Gastroesophageal sphincter (tissue), 4 donors: ENCODE measurements at regions not wholly inside any gene's neighbourhood (a gene's known extent, or its start where the extent isn't known, plus 50 kb on each side); places are given as distances from the start of the nearest gene placed in this dataset.

Experiments used
- ATAC-seq: fragments of 150-250 bp; one replicate; pipeline ENCODE4 v1.9.1; 2016; ENCODE audit warnings: mild to moderate bottlenecking, moderate library complexity
- H3K27ac ChIP-seq, 4 donors: fragments of 200-600 bp; sonication (generic) in 3 of 4; 1 replicate in 3 of 4; 2 replicates in 1 of 4; pipeline ENCODE4 v1.5.1; 2016 to 2019
- H3K27me3 ChIP-seq: fragments of 200-600 bp; sonication (generic); one replicate; pipeline ENCODE4 v1.5.1; 2019
- H3K36me3 ChIP-seq, 2 donors: fragments of 200-600 bp; sonication (generic); one replicate each; pipeline ENCODE4 v1.5.1; 2019; ENCODE audit warnings: control low read depth in 1 of 2
- H3K4me1 ChIP-seq, 3 donors: fragments of 200-600 bp; sonication (generic); 1 replicate in 2 of 3; 2 replicates in 1 of 3; pipeline ENCODE4 v1.5.1; 2016 to 2019; ENCODE audit warnings: control low read depth in 2 of 3
- H3K4me3 ChIP-seq, 2 donors: fragments of 200-600 bp; sonication (generic); one replicate each; pipeline ENCODE4 v1.5.1; 2019; ENCODE audit warnings: mild to moderate bottlenecking in 1 of 2, moderate library complexity in 1 of 2
- H3K9me3 ChIP-seq, 3 donors: fragments of 200-600 bp; sonication (generic); one replicate each; pipeline ENCODE4 v1.5.1; 2017 to 2019; ENCODE audit warnings: control low read depth in 2 of 3
- EP300 ChIP-seq: sonication (generic); formaldehyde crosslinking; IDR thresholded peaks from one replicate; pipeline ENCODE4 v1.6.1; 2017; ENCODE audit warnings: antibody characterized with exemption, mild to moderate bottlenecking
- POLR2A ChIP-seq, 2 donors: fragments of 450-650 bp; IDR thresholded peaks; one replicate each; pipeline ENCODE4 v1.6.1; 2017; ENCODE audit warnings: antibody characterized with exemption in 2 of 2, mild to moderate bottlenecking in 2 of 2, moderate library complexity in 1 of 2
- POLR2AphosphoS5 ChIP-seq: sonication (generic); formaldehyde crosslinking; IDR thresholded peaks from one replicate; pipeline ENCODE4 v1.6.1; 2017; ENCODE audit warnings: antibody characterized with exemption
- WGBS, 2 donors: methylation state at CpG; one replicate each; pipeline ENCODE4 v1.1.5; 2018; ENCODE audit warnings: low coverage in 1 of 2; 5-methylcytosine and 5-hydroxymethylcytosine counted together
- TF ChIP-seq, protein P1 (sequence below), 4 experiments: fragments of 200-600 bp in 2 of 4; fragments of 450-650 bp in 2 of 4; sonication (generic) in 1 of 4; IDR thresholded peaks; one replicate each; pipeline ENCODE4 v1.5.1; 2017 to 2019; ENCODE audit warnings: antibody characterized with exemption in 4 of 4, mild to moderate bottlenecking in 2 of 4, moderate library complexity in 2 of 4

DNA sequence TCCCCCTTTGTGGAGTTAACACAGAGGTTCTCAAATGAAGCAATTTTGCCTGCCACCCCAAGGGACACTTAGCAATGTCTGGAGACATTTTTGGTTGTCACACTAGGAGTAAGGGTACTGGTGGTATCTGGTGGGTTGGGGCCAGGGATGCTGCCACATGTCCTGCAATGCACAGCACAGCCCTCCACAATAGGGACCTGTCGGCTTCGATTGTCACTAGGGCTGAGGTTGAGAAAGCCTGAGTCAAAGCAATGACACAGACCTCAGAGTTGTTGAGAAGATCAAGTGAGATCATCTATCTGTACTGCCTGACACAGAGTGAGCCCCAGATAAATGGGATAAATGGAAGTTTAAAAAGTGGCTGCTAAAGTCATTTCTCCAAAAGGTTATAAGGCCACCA lies 249.2 kb upstream of the KLF4 start:
- TF ChIP-seq, protein P1, sequence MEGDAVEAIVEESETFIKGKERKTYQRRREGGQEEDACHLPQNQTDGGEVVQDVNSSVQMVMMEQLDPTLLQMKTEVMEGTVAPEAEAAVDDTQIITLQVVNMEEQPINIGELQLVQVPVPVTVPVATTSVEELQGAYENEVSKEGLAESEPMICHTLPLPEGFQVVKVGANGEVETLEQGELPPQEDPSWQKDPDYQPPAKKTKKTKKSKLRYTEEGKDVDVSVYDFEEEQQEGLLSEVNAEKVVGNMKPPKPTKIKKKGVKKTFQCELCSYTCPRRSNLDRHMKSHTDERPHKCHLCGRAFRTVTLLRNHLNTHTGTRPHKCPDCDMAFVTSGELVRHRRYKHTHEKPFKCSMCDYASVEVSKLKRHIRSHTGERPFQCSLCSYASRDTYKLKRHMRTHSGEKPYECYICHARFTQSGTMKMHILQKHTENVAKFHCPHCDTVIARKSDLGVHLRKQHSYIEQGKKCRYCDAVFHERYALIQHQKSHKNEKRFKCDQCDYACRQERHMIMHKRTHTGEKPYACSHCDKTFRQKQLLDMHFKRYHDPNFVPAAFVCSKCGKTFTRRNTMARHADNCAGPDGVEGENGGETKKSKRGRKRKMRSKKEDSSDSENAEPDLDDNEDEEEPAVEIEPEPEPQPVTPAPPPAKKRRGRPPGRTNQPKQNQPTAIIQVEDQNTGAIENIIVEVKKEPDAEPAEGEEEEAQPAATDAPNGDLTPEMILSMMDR (IDR thresholded peaks at IDR 0.05), result no peak
- TF ChIP-seq POLR2AphosphoS5 (no peak), EP300 (no peak), POLR2A (IDR thresholded peaks at IDR 0.05) (no peak)
- WGBS, 2 donors, result 80 to 85% methylated on average over 1 to 2 of the region's 2 CpGs
- H3K27me3 ChIP-seq, result no peaks in the 10 kb centered on the region
- no peak overlapping the region for H3K4me3 ChIP-seq
- H3K4me1 ChIP-seq, result peaks cover 0 to 51% (median 16%) of the 10 kb centered on the region in 3 donors
- H3K36me3 ChIP-seq, result no peaks in the 10 kb centered on the region
- peak; percentile 62 for ATAC-seq
- H3K27ac ChIP-seq, result peak overlapping the region in 3 of 4 donors; percentile 73 to 81 (median 77)
- no peaks in the 10 kb centered on the region for H3K9me3 ChIP-seq

DNA sequence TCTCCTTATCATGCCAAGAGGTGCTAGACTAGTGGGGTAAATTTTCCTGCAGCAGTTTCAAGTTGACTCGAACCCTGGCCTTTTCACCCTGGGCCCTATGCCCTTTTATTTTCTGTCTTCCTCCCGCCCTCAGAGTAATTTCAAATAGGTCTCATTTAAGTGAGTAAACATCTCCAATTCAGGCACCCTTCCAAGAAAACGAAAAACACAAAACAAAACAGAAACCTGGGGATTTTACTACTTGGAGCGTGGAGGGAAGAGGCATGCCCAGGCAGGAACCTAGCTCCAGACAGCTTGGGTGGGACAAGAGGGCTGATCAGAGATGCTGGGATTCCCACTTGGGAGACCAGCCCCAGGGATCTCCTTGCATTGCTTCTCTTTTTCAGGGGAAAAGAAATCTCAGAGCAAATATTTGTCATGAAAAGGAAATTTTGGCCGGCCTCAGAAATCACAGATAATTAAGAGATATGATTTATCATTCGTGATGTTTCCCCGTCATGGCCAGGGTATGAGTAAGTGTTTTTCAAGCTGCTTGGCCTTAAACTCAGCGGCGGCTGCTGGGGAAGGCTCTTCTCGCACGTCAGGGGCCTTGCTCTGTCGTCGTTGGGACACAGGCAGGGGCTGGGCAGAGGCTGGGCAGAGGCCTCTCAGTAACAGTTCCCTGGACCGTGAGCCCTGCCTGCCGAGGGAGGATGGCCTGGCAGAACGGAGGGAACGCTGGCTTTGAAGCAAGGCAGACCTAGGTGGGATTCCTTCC lies 248.6 kb upstream of the KLF4 start:
- no peak for TF ChIP-seq POLR2A (IDR thresholded peaks at IDR 0.05)
- peak; percentile 53 for TF ChIP-seq POLR2AphosphoS5
- Histone ChIP-seq H3K36me3 (no peaks in the 10 kb centered on the region), H3K27me3 (no peaks in the 10 kb centered on the region), H3K4me1 (peaks cover 0 to 58% (median 21%) of the 10 kb centered on the region in 3 donors), H3K27ac (peak overlapping the region in 3 of 4 donors; percentile 73 to 81 (median 77)), H3K9me3 (no peaks in the 10 kb centered on the region), H3K4me3 (no peak overlapping the region)
- 58 to 64% methylated on average over 6 to 9 of the region's 17 CpGs for WGBS, 2 donors
- ATAC-seq, result peak; percentile 82

DNA sequence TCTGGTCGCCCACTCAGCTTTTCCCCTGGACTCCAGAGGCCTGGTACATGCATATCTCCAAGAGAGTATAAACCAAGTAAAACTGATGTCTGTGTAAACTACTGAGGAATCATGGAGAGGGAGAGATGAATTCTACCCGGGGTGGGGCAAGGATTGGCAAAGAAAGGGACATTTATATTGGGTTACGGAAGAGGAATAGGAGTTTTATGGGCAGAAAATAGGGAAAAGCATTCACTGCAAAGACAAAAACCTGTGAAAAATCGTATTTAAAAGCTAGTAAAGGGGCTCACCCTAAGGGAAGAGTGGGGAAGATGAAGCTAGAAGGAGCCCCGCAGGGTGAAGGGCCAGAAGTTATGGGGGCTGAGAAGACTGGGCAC lies 248.0 kb upstream of the KLF4 start:
- TF ChIP-seq POLR2A (IDR thresholded peaks at IDR 0.05) (no peak), POLR2AphosphoS5 (no peak), EP300 (no peak)
- TF ChIP-seq, protein P1 (IDR thresholded peaks at IDR 0.05), result no peak
- 88 to 92% methylated on average over 2 to 5 of the region's 5 CpGs for WGBS, 2 donors
- H3K36me3 ChIP-seq, result no peaks in the 10 kb centered on the region

DNA sequence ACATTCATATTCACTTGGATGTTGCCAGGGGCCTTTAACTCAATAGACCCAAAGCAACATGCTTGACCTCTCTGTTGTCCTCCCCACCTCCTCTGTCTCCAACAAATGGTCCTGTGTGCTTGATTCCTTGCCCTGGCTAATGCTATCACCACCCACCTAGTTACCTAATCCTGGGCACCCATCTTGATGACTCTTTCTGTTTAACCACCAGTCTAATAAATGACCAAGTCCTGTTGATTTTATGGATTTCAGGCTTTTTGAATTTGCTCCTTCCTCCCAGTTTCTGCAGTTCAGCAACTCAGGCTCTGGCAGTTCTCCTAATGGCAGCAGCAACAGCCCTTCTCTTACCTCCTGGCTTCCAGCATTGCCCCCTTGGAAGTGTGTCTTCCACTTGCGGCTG lies 246.3 kb upstream of the KLF4 start:
- no peak for TF ChIP-seq POLR2AphosphoS5
- no peak for TF ChIP-seq POLR2A (IDR thresholded peaks at IDR 0.05)
- TF ChIP-seq EP300, result no peak
- TF ChIP-seq, protein P1 (IDR thresholded peaks at IDR 0.05), result no peak
- Histone ChIP-seq H3K36me3 (no peaks in the 10 kb centered on the region), H3K27ac (no peak overlapping the region), H3K9me3 (no peaks in the 10 kb centered on the region), H3K27me3 (no peaks in the 10 kb centered on the region), H3K4me3 (no peak overlapping the region), H3K4me1 (peaks cover 4 to 70% (median 24%) of the 10 kb centered on the region in 3 donors)
- WGBS, 2 donors, result 86% methylated on average over 1 of the region's 1 CpG; no CpG with 5 or more reads in 1 of the 2 donors
- ATAC-seq, result no peak

More for the DNA sequence above, 248.0 kb upstream of the KLF4 start:
- peaks cover 2 to 63% (median 23%) of the 10 kb centered on the region in 3 donors for H3K4me1 ChIP-seq
- H3K4me3 ChIP-seq, result no peak overlapping the region
- H3K27ac ChIP-seq, result peak overlapping the region in 3 of 4 donors; percentile 73 to 81 (median 77)
- H3K9me3 ChIP-seq, result no peaks in the 10 kb centered on the region
- H3K27me3 ChIP-seq, result no peaks in the 10 kb centered on the region
- ATAC-seq, result no peak

DNA sequence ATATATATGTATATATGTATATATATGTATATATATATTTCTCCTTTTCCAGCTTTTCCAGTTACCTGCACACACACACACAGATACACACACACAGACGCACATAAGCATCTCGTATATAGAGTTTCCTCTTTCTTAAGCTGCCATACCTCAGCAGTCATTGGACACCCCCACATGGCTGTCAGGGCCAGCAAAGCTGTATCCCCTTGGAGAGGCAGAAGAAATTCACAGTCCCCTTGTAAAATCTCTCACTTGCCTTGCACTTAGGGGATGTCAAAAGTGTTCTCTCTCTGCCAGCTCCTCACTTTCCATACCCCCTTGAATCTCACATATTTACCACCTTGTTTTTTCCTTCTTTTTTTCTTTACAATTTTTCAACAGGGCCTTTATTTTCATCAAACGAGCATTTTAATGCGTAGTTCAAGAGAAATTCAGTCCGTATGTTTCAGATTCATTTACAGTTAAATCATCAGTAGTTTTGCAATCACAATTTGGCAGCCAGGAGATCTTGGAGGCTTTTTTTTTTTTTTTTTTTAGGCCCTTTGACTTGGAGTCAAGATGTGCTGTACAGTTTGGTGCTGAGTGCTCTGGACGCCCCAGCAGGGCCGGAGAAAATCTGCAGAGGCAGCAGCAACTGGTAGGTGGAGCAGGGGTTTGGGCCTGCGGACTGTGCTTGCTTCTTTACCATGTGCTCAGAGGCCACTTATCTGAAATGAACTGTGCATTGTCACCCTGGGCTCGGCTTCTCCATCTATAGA lies 244.9 kb upstream of the KLF4 start:
- 69 to 71% methylated on average over 8 of the region's 9 CpGs for WGBS, 2 donors
- peak overlapping the region; percentile 12 to 82 (median 68) for H3K27ac ChIP-seq
- no peaks in the 10 kb centered on the region for H3K9me3 ChIP-seq
- no peak overlapping the region for H3K4me3 ChIP-seq
- H3K27me3 ChIP-seq, result no peaks in the 10 kb centered on the region
- no peaks in the 10 kb centered on the region for H3K36me3 ChIP-seq
- no peak for ATAC-seq
- peaks cover 4 to 58% (median 17%) of the 10 kb centered on the region in 3 donors for H3K4me1 ChIP-seq
- peak; percentile 72 for TF ChIP-seq POLR2AphosphoS5
- no peak for TF ChIP-seq EP300
- no peak for TF ChIP-seq POLR2A (IDR thresholded peaks at IDR 0.05)
